ENCODE measurements at regions not wholly inside any gene's neighbourhood (a gene's known extent, or its start where the extent isn't known, plus 50 kb on each side); places are given as distances from the start of the nearest gene placed in this dataset.
"Not testable (repeated sequence)": the region's sequence is repeated elsewhere in the genome, so short reads cannot be mapped to it uniquely, and the experiment has no call there.

- TF ChIP-seq CTCF (IDR thresholded peaks at IDR 0.05; ENCODE audit: insufficient read depth, low read depth, low read length); EZH2 (IDR thresholded peaks at IDR 0.05; ENCODE audit: insufficient read depth, low read length): not testable (repeated sequence)
Measured at GRCh38 chr5:90320348-90320747, 89.2 kb downstream of the CETN3 start.
